GM10248 (cell line): ENCODE measurements at regions not wholly inside any gene's neighbourhood (a gene's known extent, or its start where the extent isn't known, plus 50 kb on each side); places are given as distances from the start of the nearest gene placed in this dataset.

Experiments used
- CTCF ChIA-PET: fragments of 300-600 bp; sonication (Branson Sonifier 250); formaldehyde crosslinking; extraction: SDS; loops from one replicate; lab custom pipeline; 2021; ENCODE audit warnings: antibody characterized with exemption; lab: Yijun Ruan, JAX
- POLR2A ChIA-PET: fragments of 350-650 bp; sonication (Branson Sonifier 250); formaldehyde crosslinking; extraction: SDS; loops from one replicate; lab custom pipeline; 2020; ENCODE audit warnings: antibody characterized with exemption; lab: Yijun Ruan, JAX
- DNase-seq: peaks from one replicate; pipeline ENCODE4 v3.0.0; 2012; ENCODE audit errors: extremely low spot score
- TF ChIP-seq, protein P1 (sequence below): IDR thresholded peaks from 2 replicates; pipeline ENCODE4 v1.5.1; 2012; ENCODE audit warnings: mild to moderate bottlenecking, low read depth; ENCODE audit errors: extremely low read depth, missing control alignments, control extremely low read depth

- POLR2A ChIA-PET, result no interaction called here
- CTCF ChIA-PET, result no interaction called here
- TF ChIP-seq, protein P1, sequence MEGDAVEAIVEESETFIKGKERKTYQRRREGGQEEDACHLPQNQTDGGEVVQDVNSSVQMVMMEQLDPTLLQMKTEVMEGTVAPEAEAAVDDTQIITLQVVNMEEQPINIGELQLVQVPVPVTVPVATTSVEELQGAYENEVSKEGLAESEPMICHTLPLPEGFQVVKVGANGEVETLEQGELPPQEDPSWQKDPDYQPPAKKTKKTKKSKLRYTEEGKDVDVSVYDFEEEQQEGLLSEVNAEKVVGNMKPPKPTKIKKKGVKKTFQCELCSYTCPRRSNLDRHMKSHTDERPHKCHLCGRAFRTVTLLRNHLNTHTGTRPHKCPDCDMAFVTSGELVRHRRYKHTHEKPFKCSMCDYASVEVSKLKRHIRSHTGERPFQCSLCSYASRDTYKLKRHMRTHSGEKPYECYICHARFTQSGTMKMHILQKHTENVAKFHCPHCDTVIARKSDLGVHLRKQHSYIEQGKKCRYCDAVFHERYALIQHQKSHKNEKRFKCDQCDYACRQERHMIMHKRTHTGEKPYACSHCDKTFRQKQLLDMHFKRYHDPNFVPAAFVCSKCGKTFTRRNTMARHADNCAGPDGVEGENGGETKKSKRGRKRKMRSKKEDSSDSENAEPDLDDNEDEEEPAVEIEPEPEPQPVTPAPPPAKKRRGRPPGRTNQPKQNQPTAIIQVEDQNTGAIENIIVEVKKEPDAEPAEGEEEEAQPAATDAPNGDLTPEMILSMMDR, result no peak
- DNase-seq, result no peak
Measured at GRCh38 chr7:36013246-36014014, 139.6 kb upstream of the EEPD1 start.

DNA sequence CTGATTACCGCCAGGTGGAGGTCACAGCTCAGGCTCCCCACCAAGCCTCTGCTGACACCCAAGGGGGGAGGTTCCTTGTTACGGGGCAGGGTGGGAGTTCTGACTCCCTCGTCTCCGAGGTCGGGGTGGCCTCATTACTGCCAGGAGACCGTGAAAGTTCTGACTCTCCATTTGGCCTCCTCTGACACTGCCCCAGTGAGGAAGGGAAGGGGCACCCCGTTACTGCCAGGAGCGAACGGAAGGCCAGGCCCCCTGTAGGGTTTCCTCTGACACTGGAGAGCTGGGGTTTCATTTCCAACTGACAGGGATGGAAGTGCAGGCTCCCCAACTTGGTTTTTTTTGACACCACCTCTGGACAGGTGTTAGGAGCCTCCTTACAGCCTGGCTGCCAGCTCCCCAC is 138.1 kb upstream of the EEPD1 start:
- ChIA-PET CTCF (no interaction called here), POLR2A (no interaction called here)
- no peak for DNase-seq
- TF ChIP-seq, protein P1, result no peak

DNA sequence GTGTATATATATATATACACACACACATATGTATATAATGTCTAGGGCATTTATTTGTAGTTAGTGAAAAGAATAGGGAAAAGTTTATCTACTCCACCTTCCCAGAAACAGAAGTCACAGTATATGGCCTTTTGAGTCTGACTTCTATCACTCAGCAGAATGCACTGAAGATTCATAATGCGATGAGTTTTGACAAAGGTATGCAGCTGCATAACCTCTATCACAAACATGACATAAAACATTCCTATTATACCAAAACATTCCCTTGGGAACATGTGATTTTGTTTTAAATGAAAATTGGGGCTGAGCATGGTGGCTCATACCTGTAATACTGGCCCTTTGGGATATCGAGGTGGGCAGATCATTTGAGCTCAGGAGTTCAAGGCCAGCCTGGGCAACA is 137.3 kb upstream of the EEPD1 start:
- CTCF ChIA-PET, result no interaction called here
- no peak for DNase-seq

GRCh38 chr7:36016648-36017047 is 136.4 kb upstream of the EEPD1 start:
- ChIA-PET POLR2A (no interaction called here), CTCF (no interaction called here)
- no peak for DNase-seq
- TF ChIP-seq, protein P1, result no peak

More for the DNA sequence above, 137.3 kb upstream of the EEPD1 start:
- TF ChIP-seq, protein P1, result no peak
- POLR2A ChIA-PET, result no interaction called here

- TF ChIP-seq, protein P1, result no peak
- ChIA-PET CTCF (no interaction called here), POLR2A (no interaction called here)
- no peak for DNase-seq
Measured at GRCh38 chr7:36017111-36017510, 135.9 kb upstream of the EEPD1 start.

- ChIA-PET POLR2A (no interaction called here), CTCF (interaction anchor here (1.0 to 1.5 kb wide), 2 partner anchors 9 to 18 kb away, joined by 3 to 5 read pairs; no protein-coding TSS in a partner anchor)
- TF ChIP-seq, protein P1, result no peak
- DNase-seq, result no peak
Measured at GRCh38 chr7:36018816-36019484, 134.1 kb upstream of the EEPD1 start.
